DMS53 treated with DMSO at 0.1 percent for 48 hours (cell line): ENCODE measurements at regions not wholly inside any gene's neighbourhood (a gene's known extent, or its start where the extent isn't known, plus 50 kb on each side); places are given as distances from the start of the nearest gene placed in this dataset.
"Not testable (repeated sequence)": the region's sequence is repeated elsewhere in the genome, so short reads cannot be mapped to it uniquely, and the experiment has no call there.

Experiments
- DNase-seq: peaks from one replicate; lab custom pipeline; 2025; ENCODE audit not compliant: unreplicated experiment; lab: John Stamatoyannopoulos, UW

DNA sequence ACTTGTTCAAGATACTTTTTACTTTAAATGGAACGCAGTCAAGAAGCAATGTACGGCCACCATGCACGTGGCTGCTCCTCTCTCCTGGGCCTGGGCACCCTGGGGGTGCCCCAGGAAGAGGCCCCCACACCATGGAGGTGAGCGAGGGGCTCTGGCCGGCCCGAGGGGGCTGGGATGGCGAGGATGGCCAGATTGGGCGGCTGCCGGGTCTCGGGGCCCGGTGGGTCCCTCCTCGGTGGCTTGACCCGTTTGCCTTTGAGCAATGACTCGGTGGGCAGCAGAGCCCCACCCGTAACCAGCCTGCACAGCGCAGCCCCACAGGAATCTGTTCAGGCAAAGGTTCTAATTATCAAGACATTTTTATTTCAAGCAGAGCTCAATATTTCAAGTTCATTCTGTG, 167.4 kb downstream of the BRD1 start:
- no peak for DNase-seq

GRCh38 chr22:49659924-49660315, 167.8 kb downstream of the BRD1 start:
- DNase-seq: no peak

GRCh38 chr22:49659281-49659923, 168.3 kb downstream of the BRD1 start:
- DNase-seq: no peak

- no peak for DNase-seq
These were observed 168.8 kb downstream of the BRD1 start for GRCh38 chr22:49658902-49659280.

DNA sequence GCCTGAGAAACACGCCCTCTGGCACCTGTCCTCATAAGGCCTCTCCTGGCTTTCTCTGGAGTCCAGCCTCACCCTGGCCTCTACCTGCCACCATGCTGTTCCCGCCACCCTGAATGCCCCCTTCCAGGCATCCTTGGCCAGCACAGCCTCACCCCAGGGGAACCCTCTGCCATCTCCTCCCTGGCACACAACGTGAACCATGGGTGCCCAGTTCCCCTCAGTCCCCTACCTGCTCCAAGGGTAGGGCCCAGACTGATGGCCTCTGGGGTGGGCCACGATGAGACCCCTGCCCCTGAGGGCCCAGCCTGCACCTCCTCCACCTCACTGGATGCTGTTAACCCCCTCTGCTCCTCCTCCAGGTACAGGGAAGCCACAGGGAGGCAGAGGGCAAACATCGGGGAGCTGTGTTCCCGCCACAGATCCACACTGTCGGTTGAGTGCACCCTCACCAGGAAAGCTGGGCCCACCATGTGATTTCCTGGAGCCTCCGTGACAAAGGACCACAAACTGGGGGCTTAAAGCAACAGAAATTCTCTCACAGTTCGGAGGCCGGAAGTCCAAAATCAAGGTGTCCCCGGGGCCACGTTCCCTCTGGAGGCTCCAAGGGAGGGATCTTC, 169.6 kb downstream of the BRD1 start:
- DNase-seq: no peak

- no peak for DNase-seq
These were observed 170.2 kb downstream of the BRD1 start for GRCh38 chr22:49657275-49657973.

DNA sequence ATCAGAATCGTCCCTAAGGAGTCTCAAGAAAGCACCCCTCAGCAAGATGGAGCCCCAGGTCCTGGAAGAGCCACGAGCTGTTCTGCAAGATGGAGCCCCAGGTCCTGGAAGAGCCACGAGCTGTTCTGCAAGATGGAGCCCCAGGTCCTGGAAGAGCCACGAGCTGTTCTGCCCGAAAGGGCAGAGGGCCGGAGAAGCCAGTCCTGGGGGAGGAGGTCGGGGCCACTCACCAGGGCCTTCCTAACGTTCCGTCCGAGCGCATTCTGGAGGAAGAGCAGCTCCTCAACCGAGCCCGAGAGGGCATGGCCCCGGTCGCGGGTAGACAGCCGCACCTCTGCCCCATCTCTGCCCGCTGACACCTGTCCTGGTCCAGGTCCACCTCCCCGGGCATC, 170.8 kb downstream of the BRD1 start:
- not testable (repeated sequence) for DNase-seq

GRCh38 chr22:49656291-49656851, 171.3 kb downstream of the BRD1 start:
- DNase-seq: no peak

DNA sequence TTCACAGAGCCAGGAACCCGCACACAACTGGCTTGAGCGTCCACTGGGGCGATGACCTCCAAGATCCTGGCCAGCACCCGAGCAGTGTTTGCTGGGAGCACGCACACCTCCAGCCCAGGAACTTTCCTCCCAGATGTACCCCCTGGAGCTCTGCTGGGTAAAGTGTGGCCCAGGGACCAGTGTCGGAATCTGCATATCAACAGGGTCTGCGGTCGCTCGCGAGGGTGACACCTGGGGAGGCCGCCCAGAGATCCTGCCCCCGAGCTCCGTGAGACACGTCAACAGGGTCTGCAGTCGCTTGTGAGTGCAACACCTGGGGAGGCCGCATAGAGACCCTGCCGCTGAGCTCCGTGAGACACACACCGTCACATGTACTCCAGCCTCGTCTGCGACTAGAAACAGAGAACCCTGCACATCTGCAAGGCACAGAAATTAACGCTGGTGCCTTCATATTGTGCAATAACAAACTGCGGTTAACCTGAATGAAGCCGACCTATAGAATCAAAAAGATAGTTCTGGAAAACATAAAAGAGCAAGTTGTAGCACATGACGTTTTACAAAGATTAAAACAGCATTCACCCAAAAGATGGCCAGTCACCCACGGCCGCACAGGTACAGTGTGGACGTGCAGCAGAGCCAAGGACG, 172.4 kb downstream of the BRD1 start:
- no peak for DNase-seq

DNA sequence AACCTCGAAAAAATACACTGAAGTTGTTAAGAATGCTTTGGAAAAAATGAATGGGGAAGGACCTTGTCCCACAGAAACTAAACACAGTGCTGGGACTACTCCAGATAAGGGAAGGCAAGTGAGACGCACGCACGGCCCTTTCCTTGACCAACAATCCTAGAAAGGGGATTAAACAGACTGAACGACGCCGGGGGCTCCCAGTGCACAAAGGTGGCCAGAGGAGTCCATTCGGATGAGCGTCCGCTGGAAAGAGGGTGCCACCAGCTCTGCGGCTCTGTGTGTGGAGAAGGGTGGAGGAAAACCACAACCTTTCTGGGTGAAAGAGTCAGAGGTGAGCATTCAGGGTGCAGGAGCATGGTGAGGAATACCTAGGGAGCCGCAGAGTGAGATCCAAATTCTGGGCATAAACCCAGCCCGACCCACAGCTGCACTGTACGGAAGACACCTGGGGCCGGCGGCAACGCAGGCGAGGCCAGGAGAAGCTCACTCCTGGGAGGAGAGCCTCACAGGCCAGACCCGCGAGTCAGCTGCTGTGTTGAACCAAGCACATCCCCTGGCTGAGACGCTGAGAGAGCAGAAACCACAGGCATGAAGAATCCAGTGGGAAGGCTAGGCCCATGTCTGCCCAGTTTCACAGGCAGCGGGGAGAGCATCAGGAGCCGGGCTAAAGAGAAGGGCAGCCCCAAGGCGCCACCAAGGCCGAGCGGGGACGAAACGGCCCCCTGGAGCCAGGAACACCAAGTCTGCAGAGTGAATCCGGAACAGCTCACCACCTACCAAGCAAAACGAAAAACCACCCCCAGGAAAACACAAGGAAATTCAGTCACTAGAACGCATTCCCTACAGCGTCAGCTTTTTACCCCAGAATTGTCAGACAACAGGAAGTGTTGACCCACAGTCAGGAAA, 177.1 kb downstream of the BRD1 start:
- no peak for DNase-seq

GRCh38 chr22:49649166-49650068, 178.3 kb downstream of the BRD1 start:
- no peak for DNase-seq

- DNase-seq: no peak
These were observed 179.6 kb downstream of the BRD1 start for GRCh38 chr22:49648053-49648452.

- no peak for DNase-seq
These were observed 180.0 kb downstream of the BRD1 start for GRCh38 chr22:49647627-49648026.

GRCh38 chr22:49646876-49647275, 180.8 kb downstream of the BRD1 start:
- DNase-seq: no peak

DNA sequence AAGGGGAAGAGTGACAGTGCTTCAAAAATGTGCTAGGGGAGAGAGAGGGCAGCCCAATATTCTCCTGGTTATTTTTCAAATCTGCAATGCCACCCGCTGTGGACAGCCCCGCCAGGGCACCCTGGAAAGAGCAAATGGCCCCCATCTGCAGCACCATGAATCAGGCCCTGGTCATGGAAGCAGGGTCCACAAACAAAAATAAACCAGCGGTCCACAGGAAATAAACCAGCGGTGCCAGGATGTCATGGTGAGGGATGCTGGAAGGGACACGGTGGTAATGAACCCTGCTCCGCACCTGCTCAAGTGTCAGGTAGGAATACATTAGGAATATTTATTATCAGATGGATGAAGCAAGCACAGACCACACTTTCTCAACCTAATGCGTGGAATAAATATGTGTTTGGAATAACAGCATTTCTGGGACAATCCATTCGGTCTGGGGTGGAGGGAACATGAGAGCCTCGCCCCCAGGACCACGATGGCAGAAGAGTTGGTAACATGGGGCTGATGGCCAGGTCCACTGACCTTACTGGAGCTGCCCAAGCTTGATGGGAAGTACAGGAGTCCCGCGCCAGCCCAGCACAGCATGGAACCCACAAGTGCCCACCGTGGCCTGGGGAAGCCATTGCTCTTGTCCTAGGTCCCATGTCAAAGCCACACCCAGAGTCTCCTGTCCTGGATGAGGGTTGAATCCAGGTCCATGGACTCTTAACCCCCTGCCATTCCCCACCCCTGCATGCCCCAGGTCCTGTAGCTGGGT, 181.7 kb downstream of the BRD1 start:
- DNase-seq: no peak

GRCh38 chr22:49645257-49645656, 182.4 kb downstream of the BRD1 start:
- no peak for DNase-seq

- DNase-seq: no peak
These were observed 183.7 kb downstream of the BRD1 start for GRCh38 chr22:49643998-49644397.

- DNase-seq: no peak
These were observed 184.2 kb downstream of the BRD1 start for GRCh38 chr22:49643466-49643865.

DNA sequence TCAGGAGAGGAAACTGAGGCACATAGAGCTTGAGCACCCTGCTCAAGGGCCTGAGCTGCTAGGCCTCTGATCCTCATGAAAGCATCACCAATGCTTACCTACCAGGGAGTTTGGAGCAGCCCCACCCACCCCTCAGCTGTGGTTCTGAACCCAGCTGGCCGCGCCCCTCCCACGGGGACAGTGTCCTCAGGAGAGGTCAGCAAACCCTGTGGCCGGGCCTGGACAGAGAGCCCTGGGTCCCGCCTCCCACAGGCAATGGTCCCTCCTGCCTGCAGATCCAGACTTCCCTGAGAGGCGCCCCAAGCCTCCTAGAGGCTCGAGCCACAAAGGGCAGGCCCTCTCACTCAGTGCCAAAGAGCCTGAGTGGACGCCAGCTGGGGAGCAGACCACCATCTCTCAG, 184.9 kb downstream of the BRD1 start:
- DNase-seq: no peak
